ENCODE measurements at regions not wholly inside any gene's neighbourhood (a gene's known extent, or its start where the extent isn't known, plus 50 kb on each side); places are given as distances from the start of the nearest gene placed in this dataset.

- no peak overlapping the region for H3K4me3 ChIP-seq (ENCODE audit: low read depth, low read length)
- H3K4me2 ChIP-seq (ENCODE audit: low read length): no peak overlapping the region
- no peaks in the 10 kb centered on the region for H3K79me2 ChIP-seq
- TF ChIP-seq CTCF (IDR thresholded peaks at IDR 0.05): no peak
- no peak overlapping the region for H3K9ac ChIP-seq
- no peak overlapping the region for H3K27ac ChIP-seq
- no peaks in the 10 kb centered on the region for H3K9me3 ChIP-seq (ENCODE audit: control insufficient read depth, low read length)
- H2AFZ ChIP-seq: no peak overlapping the region
- no peaks in the 10 kb centered on the region for H3K27me3 ChIP-seq (ENCODE audit: control insufficient read depth, insufficient read depth, low read length)
- H3K4me1 ChIP-seq: no peaks in the 10 kb centered on the region
- no peaks in the 10 kb centered on the region for H3K36me3 ChIP-seq (ENCODE audit: control insufficient read depth, insufficient read depth, low read length)
These were observed 53.4 kb downstream of the RPLP1 start for GRCh38 chr15:69505956-69506556.

- Histone ChIP-seq H3K79me2 (no peaks in the 10 kb centered on the region), H3K27me3 (ENCODE audit: control insufficient read depth, insufficient read depth, low read length) (no peaks in the 10 kb centered on the region), H3K4me3 (ENCODE audit: low read depth, low read length) (no peak overlapping the region), H3K4me2 (ENCODE audit: low read length) (no peak overlapping the region), H3K9me3 (ENCODE audit: control insufficient read depth, low read length) (no peaks in the 10 kb centered on the region), H3K36me3 (ENCODE audit: control insufficient read depth, insufficient read depth, low read length) (no peaks in the 10 kb centered on the region), H3K9ac (no peak overlapping the region), H3K27ac (no peak overlapping the region), H3K4me1 (no peaks in the 10 kb centered on the region), H2AFZ (no peak overlapping the region)
- no peak for TF ChIP-seq CTCF (IDR thresholded peaks at IDR 0.05)
These were observed 56.0 kb downstream of the RPLP1 start for GRCh38 chr15:69508659-69509058.

GRCh38 chr15:69509131-69509530 is 56.5 kb downstream of the RPLP1 start:
- TF ChIP-seq CTCF (IDR thresholded peaks at IDR 0.05): no peak
- Histone ChIP-seq H3K27ac (no peak overlapping the region), H3K4me1 (no peaks in the 10 kb centered on the region)

GRCh38 chr15:69510556-69510955 is 57.9 kb downstream of the RPLP1 start:
- Histone ChIP-seq H3K36me3 (ENCODE audit: control insufficient read depth, insufficient read depth, low read length) (no peaks in the 10 kb centered on the region), H3K27ac (no peak overlapping the region), H3K4me2 (ENCODE audit: low read length) (no peak overlapping the region), H3K4me3 (ENCODE audit: low read depth, low read length) (no peak overlapping the region), H3K9ac (no peak overlapping the region), H2AFZ (no peak overlapping the region), H3K4me1 (no peaks in the 10 kb centered on the region), H3K27me3 (ENCODE audit: control insufficient read depth, insufficient read depth, low read length) (no peaks in the 10 kb centered on the region), H3K79me2 (no peaks in the 10 kb centered on the region), H3K9me3 (ENCODE audit: control insufficient read depth, low read length) (no peaks in the 10 kb centered on the region)
- no peak for TF ChIP-seq CTCF (IDR thresholded peaks at IDR 0.05)

More at GRCh38 chr15:69509131-69509530, 56.5 kb downstream of the RPLP1 start:
- H3K79me2 ChIP-seq: no peaks in the 10 kb centered on the region
- no peaks in the 10 kb centered on the region for H3K9me3 ChIP-seq (ENCODE audit: control insufficient read depth, low read length)
- no peak overlapping the region for H2AFZ ChIP-seq
- H3K4me2 ChIP-seq (ENCODE audit: low read length): no peak overlapping the region
- H3K9ac ChIP-seq: no peak overlapping the region
- H3K27me3 ChIP-seq (ENCODE audit: control insufficient read depth, insufficient read depth, low read length): no peaks in the 10 kb centered on the region
- no peak overlapping the region for H3K4me3 ChIP-seq (ENCODE audit: low read depth, low read length)
- H3K36me3 ChIP-seq (ENCODE audit: control insufficient read depth, insufficient read depth, low read length): no peaks in the 10 kb centered on the region

- Histone ChIP-seq H3K4me3 (ENCODE audit: low read depth, low read length) (no peak overlapping the region), H3K27ac (no peak overlapping the region), H3K79me2 (no peaks in the 10 kb centered on the region), H3K9ac (no peak overlapping the region), H3K9me3 (ENCODE audit: control insufficient read depth, low read length) (no peaks in the 10 kb centered on the region), H3K4me2 (ENCODE audit: low read length) (no peak overlapping the region), H2AFZ (no peak overlapping the region), H3K36me3 (ENCODE audit: control insufficient read depth, insufficient read depth, low read length) (no peaks in the 10 kb centered on the region), H3K4me1 (no peaks in the 10 kb centered on the region), H3K27me3 (ENCODE audit: control insufficient read depth, insufficient read depth, low read length) (no peaks in the 10 kb centered on the region)
- no peak for TF ChIP-seq CTCF (IDR thresholded peaks at IDR 0.05)
These were observed 58.4 kb downstream of the RPLP1 start for GRCh38 chr15:69511015-69511414.
